ENCODE measurements at regions not wholly inside any gene's neighbourhood (a gene's known extent, or its start where the extent isn't known, plus 50 kb on each side); places are given as distances from the start of the nearest gene placed in this dataset.
A peak's percentile ranks its signal among the peaks of the same experiment; 100 is the strongest.

GRCh38 chr7:42372479-42372878 lies 135.5 kb upstream of the GLI3 start:
- H3K4me1 ChIP-seq: no peaks in the 10 kb centered on the region
- peaks cover 0 to 4% (median 0%) of the 10 kb centered on the region in 9 donors for H3K27me3 ChIP-seq
- DNase-seq: no peak
- no peak overlapping the region for H3K4me3 ChIP-seq
- H3K9me3 ChIP-seq: peaks cover 0 to 16% (median 0%) of the 10 kb centered on the region in 12 donors
- H3K36me3 ChIP-seq: no peaks in the 10 kb centered on the region
- 41 to 56% (median 50%) methylated on average over 3 of the region's 3 CpGs for WGBS, 4 donors
- no peak overlapping the region for H3K27ac ChIP-seq
- no peak for TF ChIP-seq CTCF (IDR thresholded peaks at IDR 0.05)
- no peak for TF ChIP-seq POLR2A (IDR thresholded peaks at IDR 0.05)
- intact Hi-C loops (cut with DNase I): no loop called here
- no peak for ATAC-seq

- no peak overlapping the region for H3K4me3 ChIP-seq
- TF ChIP-seq CTCF (IDR thresholded peaks at IDR 0.05) (no peak), POLR2A (IDR thresholded peaks at IDR 0.05) (no peak)
- H3K4me1 ChIP-seq: no peaks in the 10 kb centered on the region
- no peaks in the 10 kb centered on the region for H3K36me3 ChIP-seq
- ATAC-seq (no peak), DNase-seq (no peak)
- no peak overlapping the region for H3K27ac ChIP-seq
- no peaks in the 10 kb centered on the region for H3K27me3 ChIP-seq
- WGBS, 4 donors: 53 to 69% (median 62%) methylated on average over 1 of the region's 1 CpG
- intact Hi-C loops (cut with DNase I): no loop called here
- peaks cover 0 to 7% (median 0%) of the 10 kb centered on the region in 12 donors for H3K9me3 ChIP-seq
Measured at GRCh38 chr7:42359946-42360345, 122.9 kb upstream of the GLI3 start.

- ATAC-seq (peak in 2 of 4 donors; percentile 44 to 66), DNase-seq (no peak)
- intact Hi-C loops (cut with DNase I): no loop called here
- Histone ChIP-seq H3K27me3 (no peaks in the 10 kb centered on the region), H3K27ac (no peak overlapping the region), H3K9me3 (no peaks in the 10 kb centered on the region), H3K36me3 (no peaks in the 10 kb centered on the region), H3K4me3 (no peak overlapping the region), H3K4me1 (peaks cover 0 to 2% (median 0%) of the 10 kb centered on the region in 12 donors)
- 78 to 85% (median 84%) methylated on average over 5 of the region's 5 CpGs for WGBS, 4 donors
- TF ChIP-seq POLR2A (IDR thresholded peaks at IDR 0.05): no peak
- no peak for TF ChIP-seq CTCF (IDR thresholded peaks at IDR 0.05)
Measured at GRCh38 chr7:42351316-42351935, 114.4 kb upstream of the GLI3 start.

- Histone ChIP-seq H3K36me3 (no peaks in the 10 kb centered on the region), H3K9me3 (no peaks in the 10 kb centered on the region), H3K27ac (no peak overlapping the region), H3K27me3 (no peaks in the 10 kb centered on the region), H3K4me3 (no peak overlapping the region), H3K4me1 (peaks cover 0 to 2% (median 0%) of the 10 kb centered on the region in 12 donors)
- ATAC-seq: peak; percentile 56 to 93 (median 68)
- intact Hi-C loops (cut with DNase I): no loop called here
- peak in 4 of 5 donors; percentile 13 to 58 (median 42) for DNase-seq
- WGBS, 4 donors: 68 to 73% (median 70%) methylated on average over 2 of the region's 2 CpGs
- TF ChIP-seq POLR2A (IDR thresholded peaks at IDR 0.05) (no peak), CTCF (IDR thresholded peaks at IDR 0.05) (no peak)
Measured at GRCh38 chr7:42350801-42351200, 113.8 kb upstream of the GLI3 start.

All from heart left ventricle (tissue), 16 donors.